ENCODE measurements at regions not wholly inside any gene's neighbourhood (a gene's known extent, or its start where the extent isn't known, plus 50 kb on each side); places are given as distances from the start of the nearest gene placed in this dataset.

DNA sequence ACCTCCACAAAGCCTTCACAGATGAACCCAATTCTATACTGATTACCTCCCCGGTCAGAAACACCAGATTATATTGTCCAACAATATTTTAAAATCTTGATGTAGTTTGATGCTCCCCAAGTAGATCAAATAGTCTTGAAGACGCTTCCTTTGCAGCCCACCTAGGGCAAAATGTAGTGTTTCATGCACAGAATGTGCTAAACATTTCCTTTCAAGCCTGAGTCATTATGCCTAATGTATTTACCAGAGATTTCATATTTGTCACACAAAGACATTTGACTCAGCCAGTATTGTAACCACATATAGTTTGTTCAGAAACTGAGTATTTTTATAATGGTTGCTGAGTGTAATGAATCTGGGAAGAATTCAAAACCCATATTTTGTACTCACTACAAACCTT, 1396.8 kb downstream of the LRRC4C start:
- DNase-seq: peak; percentile 11

DNA sequence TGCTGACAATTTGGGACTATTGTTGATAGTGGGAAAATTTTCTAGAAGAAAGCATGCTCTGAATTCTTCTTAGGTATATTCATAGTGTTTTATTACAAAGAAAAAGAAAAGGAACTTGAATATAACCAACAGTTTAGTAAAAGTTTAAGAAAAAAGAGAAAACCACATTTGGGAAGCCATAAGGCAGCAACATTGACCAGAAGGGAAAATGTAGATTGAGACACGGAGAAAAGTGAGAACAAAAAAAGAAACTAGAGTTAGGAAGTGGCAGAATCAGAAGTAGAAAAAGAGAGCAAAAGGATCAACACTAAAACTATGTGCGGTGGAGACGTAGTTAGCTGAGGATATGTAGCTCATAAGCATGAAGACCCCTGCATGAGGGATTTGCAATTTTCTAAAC, 1398.2 kb downstream of the LRRC4C start:
- no peak for DNase-seq

DNA sequence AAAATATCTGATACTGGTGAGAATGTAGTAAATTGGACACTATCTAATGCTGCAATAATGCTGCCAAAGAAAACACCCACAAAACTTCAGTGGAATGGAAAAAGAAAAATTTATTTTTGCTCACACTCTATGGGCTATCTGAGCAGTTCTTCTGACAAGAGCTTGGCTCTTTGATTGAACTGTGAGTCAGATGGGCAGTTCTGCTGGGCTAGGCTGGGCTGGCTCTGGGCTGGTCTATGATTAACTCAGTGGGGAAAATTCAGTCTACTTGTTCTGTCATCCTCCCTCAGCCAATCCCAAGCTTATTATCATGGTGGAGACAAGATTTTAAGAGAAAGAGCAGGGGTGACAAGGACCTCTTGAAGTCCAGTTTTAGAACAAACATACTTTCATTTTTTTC, 1404.8 kb downstream of the LRRC4C start:
- DNase-seq: no peak

DNA sequence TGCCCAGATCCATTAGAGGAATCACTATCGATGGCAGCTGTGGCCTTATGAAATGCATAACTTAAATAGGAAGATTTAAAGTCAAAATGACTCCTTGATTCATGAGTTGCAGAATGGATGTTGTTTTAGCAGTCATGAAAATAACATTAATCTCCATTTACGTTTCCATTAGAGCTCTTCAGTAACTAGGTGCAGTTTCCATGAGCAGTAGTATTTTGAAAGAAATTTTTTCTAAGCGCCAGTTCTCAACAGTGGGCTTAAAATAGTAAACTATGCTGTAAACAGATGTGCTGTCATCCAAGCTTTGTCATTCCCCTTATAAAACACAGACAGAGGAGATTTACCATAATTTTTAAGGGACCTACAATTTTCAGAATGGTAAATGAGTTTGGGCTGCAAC, 1414.1 kb downstream of the LRRC4C start:
- no peak for DNase-seq

DNA sequence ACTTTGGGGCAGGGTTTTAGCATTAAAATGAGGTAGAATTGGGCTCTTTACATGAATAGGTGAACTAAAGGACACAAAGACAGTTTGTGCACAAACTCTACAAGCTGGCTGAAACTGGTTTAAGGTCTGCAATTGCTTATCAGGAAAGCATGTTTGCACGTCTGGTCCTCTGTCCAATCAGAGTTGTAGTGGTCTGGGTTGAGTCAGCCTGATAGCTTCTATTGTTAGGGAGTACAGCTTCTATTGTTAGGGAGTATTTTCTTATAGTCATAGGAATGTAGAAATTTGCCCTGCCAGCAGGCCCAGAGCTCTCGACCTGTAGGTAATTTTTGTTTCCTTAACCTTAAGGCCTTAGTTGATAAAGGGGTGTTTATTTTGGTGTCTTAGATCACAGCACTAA, 1422.4 kb downstream of the LRRC4C start:
- no peak for DNase-seq

DNA sequence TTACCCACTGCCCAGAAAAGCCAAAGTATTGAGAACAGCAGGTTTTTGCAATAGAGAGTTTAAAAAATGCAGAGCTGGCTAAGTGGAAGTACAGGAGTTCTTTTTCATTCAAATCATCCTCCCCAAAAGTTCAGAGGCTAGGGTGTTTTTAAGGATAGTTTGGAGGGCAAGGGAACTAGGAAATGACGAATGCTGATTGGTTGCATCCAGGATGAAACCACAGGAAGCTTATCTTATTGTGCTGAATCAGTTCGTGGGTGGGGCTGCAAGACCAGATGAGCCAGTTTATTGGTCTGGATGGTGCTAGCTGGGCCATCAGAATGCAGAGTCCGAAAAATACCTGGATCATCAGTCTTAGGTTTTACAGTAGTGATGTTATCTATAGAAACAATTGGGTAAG, 1427.1 kb downstream of the LRRC4C start:
- no peak for DNase-seq

DNA sequence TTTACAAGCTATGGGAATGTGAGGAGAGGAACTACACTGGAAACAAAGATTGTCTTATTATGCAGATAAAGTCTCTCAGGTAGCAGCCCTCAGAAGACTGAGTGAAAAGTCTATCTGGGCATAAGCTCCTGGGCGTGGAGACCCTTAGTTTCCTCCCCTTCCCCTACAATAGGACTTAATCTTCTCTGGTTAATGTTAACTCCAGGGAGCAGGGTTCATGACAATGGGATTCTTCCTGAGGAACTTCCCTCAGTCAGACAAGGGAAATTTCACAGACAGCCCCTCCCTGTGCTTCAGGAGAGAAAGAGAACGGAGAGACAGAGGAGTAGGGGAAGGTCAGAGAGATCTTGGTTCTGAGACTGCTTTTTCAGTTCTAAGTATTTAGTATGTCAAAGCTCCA, 1428.6 kb downstream of the LRRC4C start:
- DNase-seq: no peak

DNA sequence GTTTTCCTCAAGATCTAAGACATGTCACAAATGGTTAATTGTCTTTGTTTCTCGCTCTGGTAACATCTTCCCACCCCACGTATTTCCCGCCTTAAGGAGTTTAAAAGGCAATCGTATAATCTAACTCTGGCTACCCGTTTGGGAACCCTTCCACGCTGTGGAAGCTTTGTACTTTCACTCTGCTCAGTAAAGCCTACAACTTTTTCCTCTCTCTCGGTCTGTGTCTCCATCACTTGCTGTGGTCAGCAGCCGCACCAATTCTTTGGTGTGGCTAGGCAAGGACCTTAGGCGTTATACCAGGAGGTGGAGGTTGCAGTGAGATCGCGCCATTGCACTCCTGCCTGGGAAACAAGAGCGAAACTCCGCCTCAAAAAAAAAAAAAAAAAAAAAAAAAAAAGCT, 1430.1 kb downstream of the LRRC4C start:
- no peak for DNase-seq

DNA sequence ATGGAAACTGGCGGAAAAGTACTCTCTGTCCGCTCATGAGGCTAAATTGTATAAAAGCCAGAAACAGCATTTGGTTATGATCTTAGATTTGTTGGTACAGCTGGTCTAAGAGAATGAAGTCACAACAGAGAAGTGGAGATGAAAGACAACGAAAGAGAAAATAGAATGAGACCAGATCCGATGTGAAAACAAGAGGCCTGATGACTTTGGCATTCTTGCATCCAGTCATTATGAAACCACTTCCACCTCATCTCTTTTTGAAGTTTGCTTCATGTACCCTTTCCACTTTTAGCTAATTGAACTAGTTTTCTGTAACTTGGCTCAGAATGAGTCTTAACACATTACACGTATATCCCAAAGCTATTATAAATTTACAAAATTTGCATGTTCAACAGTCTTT, 1431.7 kb downstream of the LRRC4C start:
- no peak for DNase-seq

DNA sequence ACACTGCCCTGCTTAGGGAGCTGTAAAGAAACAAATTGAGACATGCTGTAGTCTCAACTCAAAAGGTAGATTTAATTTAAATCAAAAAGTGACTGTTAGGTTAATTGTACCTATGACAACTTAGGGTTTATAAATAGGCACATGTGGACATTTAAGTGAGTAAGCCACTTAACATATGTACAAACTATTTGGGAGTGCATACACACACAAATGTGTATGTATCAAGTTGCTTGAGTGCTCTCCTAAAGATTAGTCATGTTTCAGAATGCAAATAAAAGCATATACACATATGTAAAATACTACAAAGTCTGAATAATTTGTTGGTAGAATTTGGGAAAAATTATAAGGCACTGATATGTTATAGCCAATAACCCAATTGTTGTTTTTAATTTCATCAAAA, 1435.7 kb downstream of the LRRC4C start:
- DNase-seq: no peak

DNA sequence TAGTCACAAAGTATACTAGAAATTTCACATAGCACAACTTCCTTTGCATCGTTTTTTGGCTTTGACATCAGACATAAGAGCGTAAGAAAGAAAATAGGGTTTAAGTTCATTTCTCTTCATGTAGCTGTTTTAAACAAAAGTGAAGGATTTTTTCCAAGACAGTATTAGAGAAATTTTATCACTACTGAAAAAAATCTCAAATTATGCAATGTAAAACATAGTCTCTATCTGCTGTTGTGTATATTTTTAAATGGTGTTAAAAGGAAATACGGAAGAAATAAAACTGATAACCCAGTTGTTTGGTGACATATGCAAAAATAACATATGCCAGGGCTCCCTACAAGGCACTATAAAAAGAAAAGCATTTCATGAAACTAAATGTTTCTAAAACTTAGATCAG, 1449.4 kb downstream of the LRRC4C start:
- DNase-seq: no peak

DNA sequence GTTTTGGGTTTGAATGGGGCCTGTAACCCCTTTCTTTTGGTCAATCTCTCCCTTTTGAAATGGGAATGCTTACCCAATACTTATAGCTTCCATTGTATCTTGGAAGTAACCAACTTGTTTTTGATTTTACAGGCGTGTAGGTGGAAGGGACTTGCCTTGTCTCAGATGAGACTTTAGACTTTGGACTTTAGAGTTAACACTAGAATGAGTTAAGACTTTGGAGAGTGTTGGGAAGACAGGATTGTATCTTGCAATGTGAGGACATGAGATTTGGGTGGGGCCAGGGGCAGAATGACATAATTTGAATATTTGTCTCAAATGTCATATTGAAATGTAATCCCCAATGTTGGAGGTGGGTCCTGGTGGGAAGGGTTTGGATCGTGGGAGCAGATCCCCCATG, 1466.9 kb downstream of the LRRC4C start:
- DNase-seq: no peak

DNA sequence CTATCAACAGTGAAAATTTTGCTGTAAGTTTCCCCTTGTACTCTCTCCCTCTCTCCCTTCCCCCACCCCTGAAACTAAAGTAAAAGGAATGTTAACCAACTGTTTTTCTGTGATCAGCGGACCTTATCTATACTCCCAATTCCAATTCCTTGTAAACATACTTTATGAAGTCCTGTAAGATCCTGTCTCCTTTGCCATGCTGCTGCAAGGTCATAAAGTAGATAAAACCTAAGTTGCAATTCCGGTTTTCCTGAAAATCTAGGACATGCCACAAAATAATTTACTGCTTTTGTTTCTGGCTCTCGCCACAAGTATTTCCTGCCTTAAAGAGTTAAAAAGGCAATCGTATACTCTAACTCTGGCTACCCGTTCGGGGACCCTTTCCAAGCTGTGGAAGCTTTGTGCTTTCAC, 1469.0 kb downstream of the LRRC4C start:
- DNase-seq: no peak

DNA sequence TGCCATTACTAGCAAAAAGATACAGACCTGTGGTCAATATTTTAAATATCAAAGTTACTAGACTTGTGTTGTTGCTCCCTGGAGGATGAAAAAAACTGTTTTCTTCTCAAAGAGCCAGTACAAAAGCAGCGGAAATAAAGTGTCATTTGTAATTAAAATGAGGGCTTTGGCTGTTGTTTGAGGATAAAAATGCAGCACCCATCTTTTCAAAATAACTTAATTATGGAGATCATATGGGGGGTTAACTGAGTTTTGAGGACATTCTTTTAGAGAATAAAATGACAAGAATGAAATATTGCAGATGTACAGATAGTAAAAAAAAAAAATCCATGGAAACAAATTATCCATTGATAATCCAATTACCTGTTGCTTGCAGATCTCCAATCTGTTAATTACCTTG, 1484.4 kb downstream of the LRRC4C start:
- no peak for DNase-seq

DNA sequence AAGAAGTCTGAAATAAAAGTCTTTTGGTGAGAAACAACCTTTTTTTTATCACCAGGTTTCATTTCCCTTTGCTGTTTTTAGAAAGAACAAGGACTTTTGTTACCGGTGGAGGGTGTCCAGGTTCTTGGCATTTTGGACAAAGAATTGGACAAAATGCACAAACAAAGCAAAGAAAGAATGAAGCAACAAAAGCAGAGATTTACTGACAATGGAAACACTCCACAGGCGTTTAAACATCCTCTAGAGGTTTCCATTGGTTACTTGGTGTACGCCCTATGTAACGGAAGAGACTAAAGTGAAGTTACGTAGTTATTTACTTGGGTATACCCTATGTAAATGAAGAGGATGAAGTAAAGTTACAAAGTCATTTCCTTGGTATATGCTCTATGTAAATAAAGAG, 1487.0 kb downstream of the LRRC4C start:
- no peak for DNase-seq

DNA sequence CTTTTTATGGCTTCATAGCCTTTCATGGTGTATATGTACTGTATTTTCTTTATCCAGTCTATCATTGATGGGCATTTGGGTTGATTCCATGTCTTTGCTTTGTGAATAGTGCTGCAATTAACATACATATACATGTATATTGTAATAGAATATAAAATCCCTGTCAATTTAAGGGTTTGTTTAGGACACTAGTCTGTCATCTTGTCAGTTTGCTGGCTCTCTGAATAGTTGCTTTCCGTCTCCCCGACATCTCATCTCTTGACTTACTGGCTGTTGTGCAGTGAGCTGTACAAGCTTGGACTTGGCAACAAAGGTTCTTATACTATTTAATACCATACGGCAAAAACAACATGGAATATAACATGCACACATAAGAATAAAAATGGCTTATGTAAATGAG, 1487.5 kb downstream of the LRRC4C start:
- DNase-seq: no peak

DNA sequence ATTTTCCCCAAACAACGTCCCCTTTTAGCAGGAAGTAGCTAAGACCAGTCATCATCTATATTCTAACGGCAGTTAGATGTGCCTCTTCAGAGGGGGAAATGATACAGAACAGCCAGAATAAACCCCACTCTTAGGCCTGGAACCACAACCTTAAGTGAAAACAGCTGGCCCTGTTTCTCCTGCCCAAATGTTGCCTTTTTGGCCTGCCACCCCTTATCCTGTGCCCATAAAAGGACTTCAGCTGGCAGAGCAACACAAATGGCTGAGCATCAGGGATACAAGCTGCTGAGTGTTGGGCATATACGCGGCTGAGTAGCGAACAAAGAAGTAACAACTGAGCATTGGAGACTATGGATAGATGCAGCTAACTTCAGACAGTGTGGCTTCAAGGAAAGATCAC, 1491.4 kb downstream of the LRRC4C start:
- no peak for DNase-seq

DNA sequence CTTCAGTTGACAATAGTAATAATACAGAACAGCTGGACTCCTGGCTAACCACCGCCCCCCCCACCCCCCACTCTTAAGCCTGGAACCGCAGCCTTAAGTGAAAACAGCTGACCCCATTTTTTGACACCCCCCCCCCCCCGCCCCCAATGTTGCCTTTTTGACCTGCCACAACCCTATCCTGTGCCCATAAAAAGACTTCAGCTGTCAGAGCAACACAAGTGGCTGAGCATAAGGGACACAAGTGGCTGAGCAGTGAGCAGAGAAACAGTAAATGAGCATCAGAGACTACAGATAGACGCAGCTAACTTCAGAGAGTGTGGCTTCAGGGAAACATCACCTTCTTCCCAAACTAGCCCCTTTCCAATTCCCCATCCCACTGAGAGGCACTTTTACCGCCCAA, 1493.8 kb downstream of the LRRC4C start:
- DNase-seq: no peak

DNA sequence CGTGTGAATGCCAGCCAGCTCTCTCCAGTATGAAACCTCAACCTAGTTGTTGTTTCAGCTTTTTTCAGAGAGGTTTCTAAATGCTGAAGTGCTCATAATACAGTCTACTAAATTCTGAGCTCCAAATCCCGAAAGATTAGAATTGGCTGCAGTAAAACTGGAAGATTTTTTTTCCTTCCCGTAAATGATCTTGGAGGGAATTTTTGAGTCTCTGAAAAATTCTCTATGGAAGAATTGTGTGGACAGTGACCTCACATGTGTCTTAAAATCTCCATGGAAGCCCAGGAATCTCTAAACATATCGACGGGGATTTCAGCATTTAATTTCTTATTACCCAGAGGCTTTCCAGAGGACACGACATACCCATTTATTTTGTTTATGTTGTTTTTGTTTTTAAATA, 1499.2 kb downstream of the LRRC4C start:
- no peak for DNase-seq

DNA sequence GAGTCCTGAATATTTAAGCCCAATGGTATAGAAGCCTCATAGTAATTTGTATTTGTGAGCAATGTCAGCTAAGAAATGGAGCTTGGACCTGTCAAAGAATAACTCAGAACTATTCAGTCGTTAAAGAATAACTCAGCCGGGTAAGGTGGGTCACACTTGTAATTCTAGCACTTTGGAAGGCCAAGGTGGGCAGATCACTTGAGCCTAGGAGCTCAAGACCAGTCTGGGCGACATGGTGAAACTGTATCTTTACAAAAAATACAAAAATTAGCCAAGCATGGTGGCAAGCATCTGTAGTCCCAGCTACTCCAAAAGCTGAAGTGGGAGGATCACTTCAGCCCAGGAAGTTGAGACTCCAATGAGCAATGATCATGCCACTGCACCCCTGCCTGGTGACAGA, 1526.5 kb downstream of the LRRC4C start:
- DNase-seq: no peak

DNA sequence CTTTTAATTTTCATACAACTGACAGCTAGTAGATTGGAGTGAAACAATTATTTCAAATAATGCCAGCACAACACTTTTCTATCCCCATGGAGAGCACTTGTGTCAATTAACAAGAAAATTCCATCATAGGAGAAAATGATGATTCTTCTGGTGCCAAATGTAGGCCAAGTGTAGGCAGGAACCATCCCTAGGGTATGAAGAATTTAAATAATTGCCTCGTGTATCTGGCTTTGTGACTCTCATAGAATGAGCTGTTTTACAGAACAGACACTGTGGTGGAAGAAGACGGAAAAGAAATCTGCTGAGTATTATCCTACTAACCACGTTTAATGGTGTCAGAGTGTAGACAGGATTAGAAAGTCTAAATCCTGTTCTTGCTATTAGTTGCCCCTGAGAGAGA, 1542.2 kb downstream of the LRRC4C start:
- no peak for DNase-seq

DNA sequence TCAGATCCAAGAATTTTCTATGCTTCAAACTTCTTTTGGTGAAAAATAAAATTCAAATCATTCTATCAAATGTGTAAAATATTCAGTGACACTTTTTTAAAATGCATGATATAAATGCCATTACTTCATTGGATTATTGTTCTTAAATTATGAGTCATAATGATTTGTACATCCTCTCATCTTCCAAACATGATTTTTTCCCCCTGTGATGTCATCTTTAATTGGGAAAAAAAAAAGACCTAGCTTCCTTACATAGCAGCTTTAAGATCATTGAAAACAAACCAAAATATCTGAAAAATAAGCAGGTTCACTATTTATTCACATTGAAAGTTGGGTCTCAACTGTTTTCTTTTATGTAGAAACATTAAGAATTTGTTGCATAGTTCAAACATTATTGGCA, 1549.4 kb downstream of the LRRC4C start:
- DNase-seq: no peak

DNA sequence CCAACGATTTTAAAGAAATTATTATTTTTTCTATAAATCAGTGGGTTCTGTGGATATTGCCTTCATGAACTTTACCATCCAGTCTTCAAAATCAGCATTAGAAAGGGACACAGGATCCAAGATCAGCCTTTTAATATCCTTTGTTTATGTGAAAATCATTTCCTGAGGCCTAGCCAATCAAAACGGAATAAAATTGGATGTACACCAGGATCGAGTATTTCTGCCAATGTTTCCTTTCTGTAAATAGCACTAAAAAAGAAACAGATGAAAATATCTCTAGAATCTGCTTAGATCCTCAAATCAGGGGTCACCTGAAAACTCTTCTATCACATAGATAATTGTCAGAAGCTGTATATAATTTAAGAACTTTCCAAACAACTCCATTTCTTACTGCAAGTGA, 1598.5 kb downstream of the LRRC4C start:
- DNase-seq: no peak

DNA sequence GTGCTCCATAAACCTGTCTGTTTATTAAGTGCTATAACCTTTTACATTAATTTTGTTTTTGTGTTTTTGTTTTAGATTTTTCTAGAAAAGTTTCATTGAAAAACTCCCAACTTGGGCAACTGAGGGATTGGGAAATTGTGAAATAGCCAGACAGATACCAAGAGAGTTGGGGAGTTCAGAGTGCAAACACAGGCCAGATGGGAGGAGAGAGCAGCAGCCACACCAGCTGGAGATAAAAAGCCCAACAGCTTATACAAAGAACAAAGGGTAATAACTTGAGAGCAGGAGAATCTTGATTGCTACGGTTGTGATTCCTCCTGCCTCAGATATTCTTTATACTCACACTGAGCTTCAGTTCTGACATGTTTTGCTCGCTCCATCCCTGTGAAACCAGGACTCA, 1642.2 kb downstream of the LRRC4C start:
- DNase-seq: no peak

DNA sequence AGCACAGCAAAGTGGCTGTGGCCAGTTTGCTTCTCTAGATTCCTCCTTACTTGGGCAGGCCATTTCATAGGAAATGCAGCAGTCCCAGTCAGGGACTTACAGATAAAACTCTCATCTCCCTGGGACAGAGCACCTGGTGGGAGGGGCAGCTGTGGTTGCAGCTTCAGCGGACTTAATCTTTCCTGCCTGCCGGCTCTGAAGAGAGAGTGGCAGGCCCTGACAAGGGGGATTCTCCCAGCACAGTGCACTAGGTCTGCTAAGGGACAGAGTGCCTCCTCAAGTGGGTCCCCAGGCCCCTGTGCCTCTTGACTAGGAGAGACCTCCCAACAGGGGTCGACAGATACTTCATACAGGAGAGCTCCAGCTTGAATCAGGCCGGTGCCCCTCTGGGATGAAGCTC, 1649.1 kb downstream of the LRRC4C start:
- DNase-seq: no peak

DNA sequence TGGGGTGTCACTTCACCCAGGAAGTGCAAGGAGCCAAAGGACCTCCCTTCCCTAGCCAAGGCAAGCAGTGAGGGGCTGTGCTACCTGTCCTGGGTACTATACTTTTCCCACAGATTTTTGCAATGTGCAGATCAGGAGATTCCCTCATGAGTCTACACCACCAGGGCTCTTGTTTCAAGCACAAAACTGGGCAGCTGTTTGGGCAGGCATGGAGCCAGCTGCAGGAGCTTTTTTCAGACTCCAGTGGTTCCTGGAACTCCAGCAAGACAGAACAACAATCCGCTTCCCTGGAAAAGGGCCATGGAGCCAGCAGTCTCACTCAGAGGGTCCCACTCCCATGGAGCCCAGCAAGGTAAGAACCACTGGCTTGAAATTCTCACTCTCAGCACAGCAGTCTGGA, 1649.6 kb downstream of the LRRC4C start:
- DNase-seq: no peak

Measured in fibroblast of skin of right biceps (primary cell).